Activated CD8-positive, alpha-beta memory T cell treated with anti-CD3 and anti-CD28 coated beads, Interleukin-2, amount 50 U/mL, for 48 hours (primary cell): ENCODE measurements at regions not wholly inside any gene's neighbourhood (a gene's known extent, or its start where the extent isn't known, plus 50 kb on each side); places are given as distances from the start of the nearest gene placed in this dataset.
"Not testable (repeated sequence)": the region's sequence is repeated elsewhere in the genome, so short reads cannot be mapped to it uniquely, and the experiment has no call there.

ENCODE experiments used
- DNase-seq: peaks from one replicate; pipeline ENCODE4 v3.0.0-alpha.2; 2020

- no peak for DNase-seq
These were observed 1501.6 kb upstream of the SLC39A10 start for GRCh38 chr2:194155431-194155830.

GRCh38 chr2:194151231-194151630, 1505.8 kb upstream of the SLC39A10 start:
- no peak for DNase-seq

DNA sequence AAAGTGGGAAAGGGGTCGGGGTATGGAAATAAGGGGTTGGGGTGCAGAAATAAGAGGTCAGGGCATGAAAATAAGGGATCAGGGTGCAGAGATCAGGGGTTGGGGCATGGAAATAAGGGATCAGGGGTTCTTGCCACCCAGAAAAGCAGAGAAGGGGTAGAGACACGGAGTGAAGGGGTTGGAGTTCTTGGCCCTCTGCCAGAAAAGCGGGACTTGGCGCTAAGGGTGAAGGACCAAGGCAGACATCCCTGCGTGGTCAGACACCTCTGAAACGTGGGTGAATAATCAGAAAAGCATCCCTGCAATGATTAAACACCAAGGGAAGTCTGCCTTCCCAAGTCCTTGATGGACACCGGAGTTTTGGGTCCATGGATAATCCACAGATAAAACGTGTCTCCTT, 1521.6 kb upstream of the SLC39A10 start:
- DNase-seq, result no peak

DNA sequence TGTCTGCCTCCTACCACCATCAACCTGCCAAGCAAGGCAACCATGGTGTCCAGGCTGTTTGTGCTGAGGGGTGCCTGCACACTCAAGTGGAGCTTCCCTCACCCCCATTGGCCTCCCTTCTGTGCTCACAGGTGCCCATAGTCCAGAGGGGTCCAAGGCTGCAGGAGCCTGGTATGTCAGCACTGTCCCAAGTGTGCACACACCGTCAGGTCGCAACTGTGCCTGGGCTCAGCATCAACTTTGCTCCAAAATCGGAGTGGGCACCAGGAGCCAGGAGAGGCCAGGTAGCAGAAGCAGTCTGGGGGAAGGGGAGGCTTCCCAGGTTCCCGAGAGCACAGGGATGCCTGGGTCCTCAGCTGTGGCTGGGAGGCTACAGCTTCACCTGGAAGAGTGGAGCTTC, 1528.2 kb upstream of the SLC39A10 start:
- no peak for DNase-seq

DNA sequence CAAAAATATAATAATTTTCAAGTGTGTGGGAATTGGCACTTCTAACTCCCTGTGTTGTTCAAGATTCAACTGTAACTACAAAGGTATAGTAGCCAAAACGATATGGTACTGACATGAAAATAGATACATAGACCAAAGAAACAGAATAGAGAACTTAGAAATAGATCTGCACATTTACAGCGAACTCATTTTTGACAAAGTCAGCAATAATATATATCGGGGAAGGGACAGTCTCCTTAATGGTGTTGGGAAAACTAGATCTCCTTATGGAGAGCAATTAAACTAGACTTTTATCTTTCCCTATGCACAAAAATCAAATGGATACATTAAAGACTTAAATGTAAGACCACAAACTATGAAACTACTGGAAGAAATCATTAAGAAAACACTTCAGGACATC, 1530.6 kb upstream of the SLC39A10 start:
- no peak for DNase-seq

GRCh38 chr2:194116861-194117260, 1540.2 kb upstream of the SLC39A10 start:
- no peak for DNase-seq

DNA sequence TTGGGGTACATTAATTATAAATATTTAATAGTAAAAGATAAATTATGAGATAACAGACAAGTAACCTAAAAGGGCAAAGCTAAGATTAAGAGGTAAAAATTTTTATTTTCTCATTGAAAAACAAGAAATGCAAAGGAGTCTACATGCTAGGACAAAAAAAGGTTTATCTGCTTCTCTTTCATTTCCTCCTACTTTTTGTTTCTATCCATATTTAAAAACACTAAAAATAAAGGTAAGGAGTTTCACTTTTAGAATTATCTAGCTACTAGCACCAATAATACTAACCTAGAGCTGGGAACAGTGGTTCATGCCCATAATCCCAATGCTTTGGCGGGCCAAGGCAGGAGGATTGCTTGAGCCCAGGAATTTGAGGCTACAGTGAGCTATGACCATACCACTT, 1551.7 kb upstream of the SLC39A10 start:
- no peak for DNase-seq

DNA sequence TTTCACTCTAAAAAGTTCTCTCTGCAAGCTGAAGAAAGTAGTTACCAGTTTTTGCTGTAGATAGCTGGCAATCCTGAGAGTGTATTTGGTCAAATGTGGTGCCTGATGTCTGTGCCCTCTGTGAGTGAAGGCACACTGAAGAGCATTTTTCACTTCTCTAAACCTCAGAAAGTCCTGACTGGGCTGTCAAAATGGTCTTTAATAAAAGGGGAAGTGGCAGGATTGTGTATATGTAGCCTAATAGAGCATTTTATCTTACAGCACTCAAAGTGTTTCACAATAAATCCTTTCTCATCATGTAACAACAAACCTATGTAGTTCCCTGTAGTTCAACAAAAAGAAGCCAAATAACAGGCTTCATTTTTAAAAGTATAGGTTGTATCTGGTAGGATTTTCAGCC, 1552.3 kb upstream of the SLC39A10 start:
- no peak for DNase-seq

GRCh38 chr2:194103941-194104659, 1552.9 kb upstream of the SLC39A10 start:
- no peak for DNase-seq

DNA sequence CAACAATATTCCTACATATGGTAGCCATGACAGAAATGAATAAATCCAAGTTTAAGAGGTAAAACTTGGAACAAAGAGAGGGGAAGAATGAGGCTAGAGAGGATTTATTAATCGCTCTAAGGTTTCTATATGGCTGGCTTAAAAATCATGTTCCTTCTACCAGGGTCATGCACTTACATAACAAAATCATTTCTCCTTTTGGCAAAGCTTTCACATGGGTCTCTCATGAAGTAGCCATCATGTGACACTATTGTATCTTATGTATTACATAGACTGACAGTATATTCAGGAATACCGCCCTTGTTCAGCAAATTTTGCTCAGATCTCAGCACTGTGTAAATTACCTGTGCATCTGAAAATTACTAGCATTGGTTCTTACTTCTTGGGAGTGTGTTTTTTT, 1554.5 kb upstream of the SLC39A10 start:
- no peak for DNase-seq

DNA sequence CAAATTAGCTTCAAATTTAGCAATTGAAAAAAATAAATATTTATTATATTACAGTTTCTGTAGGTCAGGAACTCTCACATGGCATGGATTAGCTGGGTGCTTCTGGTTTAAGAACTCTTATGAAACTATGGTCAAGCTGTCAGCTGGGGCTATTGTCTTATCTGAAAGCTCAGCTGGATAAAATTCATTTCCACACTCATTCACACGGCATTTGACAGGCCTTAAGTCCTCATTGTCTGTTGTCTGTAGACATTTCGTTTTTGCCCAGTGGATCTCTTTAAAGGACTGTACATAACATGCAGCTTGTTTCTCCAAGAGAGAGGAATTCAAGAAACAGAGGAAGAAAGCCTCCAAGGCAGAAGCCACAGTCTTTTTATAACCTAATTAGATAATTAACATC, 1556.8 kb upstream of the SLC39A10 start:
- no peak for DNase-seq

- no peak for DNase-seq
These were observed 1560.6 kb upstream of the SLC39A10 start for GRCh38 chr2:194096402-194096801.

- DNase-seq, result no peak
These were observed 1561.7 kb upstream of the SLC39A10 start for GRCh38 chr2:194095359-194095758.

GRCh38 chr2:194090251-194090905, 1566.6 kb upstream of the SLC39A10 start:
- DNase-seq, result no peak

- DNase-seq, result no peak
These were observed 1569.7 kb upstream of the SLC39A10 start for GRCh38 chr2:194087089-194087958.

GRCh38 chr2:194086129-194086528, 1570.9 kb upstream of the SLC39A10 start:
- no peak for DNase-seq

GRCh38 chr2:194079989-194080388, 1577.0 kb upstream of the SLC39A10 start:
- no peak for DNase-seq

- DNase-seq, result no peak
These were observed 1579.7 kb upstream of the SLC39A10 start for GRCh38 chr2:194077366-194077765.

DNA sequence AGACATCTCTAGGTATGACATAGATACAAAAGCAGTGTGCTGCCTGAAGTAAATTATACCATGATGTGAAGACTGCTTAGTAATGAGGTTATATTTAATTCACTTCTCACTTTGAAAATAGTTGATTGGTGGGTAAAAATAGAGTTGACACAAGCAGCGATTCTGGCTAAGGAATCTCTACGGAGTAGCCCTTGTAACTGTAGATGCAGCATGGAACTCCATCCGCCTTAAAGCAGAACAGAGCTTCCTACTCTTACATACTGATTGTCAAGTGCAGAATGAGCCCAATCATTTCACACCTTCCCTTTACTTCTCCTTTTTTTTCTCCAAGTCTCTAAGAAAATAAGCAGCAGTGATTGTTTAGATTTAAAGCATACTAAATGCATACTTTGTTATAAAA, 1594.6 kb upstream of the SLC39A10 start:
- DNase-seq, result no peak

- DNase-seq, result no peak
These were observed 1596.8 kb upstream of the SLC39A10 start for GRCh38 chr2:194060269-194060668.

- no peak for DNase-seq
These were observed 1602.7 kb upstream of the SLC39A10 start for GRCh38 chr2:194054313-194054712.

DNA sequence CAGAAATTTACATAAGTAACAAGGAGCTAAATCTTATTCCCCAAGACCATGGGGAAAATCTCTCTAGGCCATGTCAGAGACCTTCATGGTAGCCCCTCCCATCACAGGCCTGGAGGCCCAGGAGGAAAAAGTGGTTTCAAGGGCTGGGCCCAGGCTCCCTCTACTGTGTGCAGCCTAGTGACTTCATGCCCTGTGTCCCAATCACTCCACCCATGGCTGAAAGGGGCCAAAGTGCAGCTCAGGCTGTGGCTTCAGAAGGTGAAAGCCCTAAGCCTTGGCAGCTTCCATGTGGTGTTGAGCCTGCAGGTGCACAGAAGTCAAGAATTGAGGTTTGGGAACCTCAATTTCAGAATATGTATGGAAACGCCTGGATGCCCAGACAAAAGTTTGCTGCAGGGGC, 1612.7 kb upstream of the SLC39A10 start:
- no peak for DNase-seq

GRCh38 chr2:194021130-194021529, 1635.9 kb upstream of the SLC39A10 start:
- DNase-seq, result not testable (repeated sequence)

- no peak for DNase-seq
These were observed 1636.9 kb upstream of the SLC39A10 start for GRCh38 chr2:194020155-194020554.
